Gastrocnemius medialis (tissue), 4 donors: ENCODE measurements at regions not wholly inside any gene's neighbourhood (a gene's known extent, or its start where the extent isn't known, plus 50 kb on each side); places are given as distances from the start of the nearest gene placed in this dataset.

Source experiments
- ATAC-seq, 2 donors: fragments of 150-250 bp; one replicate each; pipeline ENCODE4 v1.9.1; 2016
- DNase-seq, 2 donors: peaks; one replicate each; pipeline ENCODE4 v3.0.0-alpha.2; 2019
- H3K27ac ChIP-seq, 4 donors: fragments of 200-600 bp; sonication (generic); 1 replicate in 1 of 4; 2 replicates in 3 of 4; pipeline ENCODE4 v1.5.1; 2016 to 2018; ENCODE audit warnings: mild to moderate bottlenecking in 2 of 4, moderate library complexity in 1 of 4
- H3K27me3 ChIP-seq, 3 donors: fragments of 200-600 bp; sonication (generic) in 2 of 3; 1 replicate in 1 of 3; 2 replicates in 2 of 3; pipeline versions ENCODE4 v1.5.1 to v1.6.0; 2016 to 2019; ENCODE audit warnings: mild to moderate bottlenecking in 1 of 3, moderate library complexity in 1 of 3
- H3K36me3 ChIP-seq, 2 donors: fragments of 200-600 bp; sonication (generic) in 1 of 2; one replicate each; pipeline ENCODE4 v1.5.1; 2017 to 2018
- H3K4me1 ChIP-seq, 2 donors: fragments of 200-600 bp; sonication (generic) in 1 of 2; one replicate each; pipeline ENCODE4 v1.5.1; 2016 to 2017; ENCODE audit warnings: mild to moderate bottlenecking in 2 of 2
- H3K4me3 ChIP-seq, 4 donors: fragments of 200-600 bp; sonication (generic) in 3 of 4; 1 replicate in 1 of 4; 2 replicates in 3 of 4; pipeline ENCODE4 v1.5.1; 2016 to 2019; ENCODE audit warnings: mild to moderate bottlenecking in 2 of 4
- H3K9me3 ChIP-seq, 3 donors: fragments of 200-600 bp; sonication (generic) in 2 of 3; 1 replicate in 1 of 3; 2 replicates in 2 of 3; pipeline ENCODE4 v1.5.1; 2016 to 2019
- POLR2A ChIP-seq, 2 donors: fragments of 450-650 bp; IDR thresholded peaks; one replicate each; pipeline ENCODE4 v1.6.1; 2017; ENCODE audit warnings: antibody characterized with exemption in 2 of 2, mild to moderate bottlenecking in 2 of 2, moderate library complexity in 2 of 2
- in situ Hi-C, 4 donors: fragments of 200-750 bp; cut with MboI; loops; one replicate each; pipeline versions ENCODE4 v1.15.0 to v1.8.0; 2017; ENCODE audit warnings: low sequenced_read_pairs in 4 of 4
- intact Hi-C: fragments of 100-400 bp; cut with DNase I; formaldehyde crosslinking; loops from one replicate; pipeline ENCODE4 v1.15.1; 2023; ENCODE audit warnings: low total_unique reads
- TF ChIP-seq, protein P1 (sequence below), 5 experiments: fragments of 450-650 bp in 3 of 5; fragments of 200-600 bp in 2 of 5; sonication (generic) in 2 of 5; IDR thresholded peaks in 4 of 5; conservative IDR thresholded peaks in 1 of 5; 1 replicate in 4 of 5; 2 replicates in 1 of 5; pipeline ENCODE4 v1.5.1; 2016 to 2019; ENCODE audit warnings: antibody characterized with exemption in 5 of 5, mild to moderate bottlenecking in 3 of 5, moderate library complexity in 3 of 5

- DNase-seq (no peak), ATAC-seq (no peak)
- Histone ChIP-seq H3K4me1 (no peaks in the 10 kb centered on the region), H3K27ac (no peak overlapping the region), H3K36me3 (no peaks in the 10 kb centered on the region), H3K9me3 (no peaks in the 10 kb centered on the region), H3K4me3 (no peak overlapping the region), H3K27me3 (no peaks in the 10 kb centered on the region)
- in situ Hi-C loops, result no loop called here
- intact Hi-C loops, result no loop called here
- TF ChIP-seq POLR2A (IDR thresholded peaks at IDR 0.05), result no peak
- TF ChIP-seq, protein P1, sequence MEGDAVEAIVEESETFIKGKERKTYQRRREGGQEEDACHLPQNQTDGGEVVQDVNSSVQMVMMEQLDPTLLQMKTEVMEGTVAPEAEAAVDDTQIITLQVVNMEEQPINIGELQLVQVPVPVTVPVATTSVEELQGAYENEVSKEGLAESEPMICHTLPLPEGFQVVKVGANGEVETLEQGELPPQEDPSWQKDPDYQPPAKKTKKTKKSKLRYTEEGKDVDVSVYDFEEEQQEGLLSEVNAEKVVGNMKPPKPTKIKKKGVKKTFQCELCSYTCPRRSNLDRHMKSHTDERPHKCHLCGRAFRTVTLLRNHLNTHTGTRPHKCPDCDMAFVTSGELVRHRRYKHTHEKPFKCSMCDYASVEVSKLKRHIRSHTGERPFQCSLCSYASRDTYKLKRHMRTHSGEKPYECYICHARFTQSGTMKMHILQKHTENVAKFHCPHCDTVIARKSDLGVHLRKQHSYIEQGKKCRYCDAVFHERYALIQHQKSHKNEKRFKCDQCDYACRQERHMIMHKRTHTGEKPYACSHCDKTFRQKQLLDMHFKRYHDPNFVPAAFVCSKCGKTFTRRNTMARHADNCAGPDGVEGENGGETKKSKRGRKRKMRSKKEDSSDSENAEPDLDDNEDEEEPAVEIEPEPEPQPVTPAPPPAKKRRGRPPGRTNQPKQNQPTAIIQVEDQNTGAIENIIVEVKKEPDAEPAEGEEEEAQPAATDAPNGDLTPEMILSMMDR (IDR thresholded peaks at IDR 0.05 in 4 of 5, conservative IDR thresholded peaks at IDR 0.05 in 1 of 5), result no peak
These were observed 54.8 kb upstream of the GPBP1 start for GRCh38 chr5:57119031-57119430.

DNA sequence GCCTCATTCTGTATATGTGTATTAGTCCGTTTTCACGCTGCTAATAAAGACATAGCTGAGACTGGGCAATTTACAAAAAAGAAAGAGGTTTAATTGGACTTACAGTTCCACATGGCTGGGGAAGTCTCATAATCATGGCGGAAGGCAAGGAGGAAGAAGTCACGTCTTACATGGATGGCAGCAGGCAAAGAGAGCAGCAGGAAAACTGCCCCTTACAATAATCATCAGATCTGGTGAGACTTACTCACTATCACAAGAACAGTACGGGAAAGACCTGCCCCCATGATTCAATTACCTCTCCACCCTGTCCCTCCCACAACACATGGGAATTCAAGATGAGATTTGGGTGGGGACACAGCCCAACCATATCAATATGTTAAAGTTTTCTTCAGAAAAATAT lies 49.8 kb upstream of the GPBP1 start:
- Histone ChIP-seq H3K4me3 (no peak overlapping the region), H3K36me3 (no peaks in the 10 kb centered on the region), H3K4me1 (no peaks in the 10 kb centered on the region), H3K27me3 (no peaks in the 10 kb centered on the region), H3K9me3 (no peaks in the 10 kb centered on the region), H3K27ac (no peak overlapping the region)
- intact Hi-C loops (no loop called here), in situ Hi-C loops (no loop called here)
- no peak for ATAC-seq
- DNase-seq, result no peak
- TF ChIP-seq, protein P1 (IDR thresholded peaks at IDR 0.05 in 4 of 5, conservative IDR thresholded peaks at IDR 0.05 in 1 of 5), result no peak
